ENCODE measurements at regions not wholly inside any gene's neighbourhood (a gene's known extent, or its start where the extent isn't known, plus 50 kb on each side); places are given as distances from the start of the nearest gene placed in this dataset.

GRCh38 chr11:71064183-71064582 lies 188.2 kb downstream of the SHANK2 start:
- H3K9me3 ChIP-seq: no peaks in the 10 kb centered on the region
- no peaks in the 10 kb centered on the region for H3K36me3 ChIP-seq
- H3K4me3 ChIP-seq: no peak overlapping the region
- DNase-seq: no peak
- TF ChIP-seq EP300 (IDR thresholded peaks at IDR 0.05) (no peak), POLR2A (IDR thresholded peaks at IDR 0.05) (no peak), POLR2AphosphoS5 (IDR thresholded peaks at IDR 0.05) (no peak), CTCF (IDR thresholded peaks at IDR 0.05) (no peak)
- 82 to 93% methylated on average over 7 of the region's 7 CpGs for WGBS, 2 donors
- no peaks in the 10 kb centered on the region for H3K4me1 ChIP-seq
- intact Hi-C loops (cut with DNase I): no loop called here
- peaks cover 0 to 15% (median 0%) of the 10 kb centered on the region in 3 donors for H3K27me3 ChIP-seq
- no peak overlapping the region for H3K27ac ChIP-seq

- Histone ChIP-seq H3K27me3 (peaks cover 0 to 15% (median 0%) of the 10 kb centered on the region in 3 donors), H3K36me3 (no peaks in the 10 kb centered on the region), H3K9me3 (no peaks in the 10 kb centered on the region), H3K4me1 (no peaks in the 10 kb centered on the region), H3K27ac (no peak overlapping the region), H3K4me3 (no peak overlapping the region)
- 93 to 94% methylated on average over 7 of the region's 7 CpGs for WGBS, 2 donors
- intact Hi-C loops (cut with DNase I): no loop called here
- TF ChIP-seq POLR2A (IDR thresholded peaks at IDR 0.05): no peak
- no peak for TF ChIP-seq POLR2AphosphoS5 (IDR thresholded peaks at IDR 0.05)
- no peak for TF ChIP-seq CTCF (IDR thresholded peaks at IDR 0.05)
- TF ChIP-seq EP300 (IDR thresholded peaks at IDR 0.05): no peak
- no peak for DNase-seq
Observed at GRCh38 chr11:71063129-71063528, 189.2 kb downstream of the SHANK2 start.

- Histone ChIP-seq H3K4me3 (no peak overlapping the region), H3K9me3 (no peaks in the 10 kb centered on the region), H3K4me1 (no peaks in the 10 kb centered on the region), H3K27ac (no peak overlapping the region), H3K27me3 (peaks cover 0 to 15% (median 0%) of the 10 kb centered on the region in 3 donors), H3K36me3 (no peaks in the 10 kb centered on the region)
- intact Hi-C loops (cut with DNase I): no loop called here
- 92 to 94% methylated on average over 3 of the region's 3 CpGs for WGBS, 2 donors
- no peak for DNase-seq
- TF ChIP-seq EP300 (IDR thresholded peaks at IDR 0.05) (no peak), POLR2AphosphoS5 (IDR thresholded peaks at IDR 0.05) (no peak)
Observed at GRCh38 chr11:71062199-71062598, 190.2 kb downstream of the SHANK2 start.

- intact Hi-C loops (cut with DNase I): no loop called here
- WGBS, 2 donors: 81 to 85% methylated on average over 9 of the region's 9 CpGs
- TF ChIP-seq CTCF (IDR thresholded peaks at IDR 0.05) (no peak), EP300 (IDR thresholded peaks at IDR 0.05) (no peak), POLR2AphosphoS5 (IDR thresholded peaks at IDR 0.05) (no peak), POLR2A (IDR thresholded peaks at IDR 0.05) (no peak)
Observed at GRCh38 chr11:71060391-71060791, 192.0 kb downstream of the SHANK2 start.

GRCh38 chr11:71059662-71060061 lies 192.7 kb downstream of the SHANK2 start:
- WGBS, 2 donors: 94% methylated on average over 12 of the region's 12 CpGs
- TF ChIP-seq POLR2AphosphoS5 (IDR thresholded peaks at IDR 0.05): no peak
- no peak for TF ChIP-seq CTCF (IDR thresholded peaks at IDR 0.05)
- no peak for TF ChIP-seq EP300 (IDR thresholded peaks at IDR 0.05)
- no peak for TF ChIP-seq POLR2A (IDR thresholded peaks at IDR 0.05)
- intact Hi-C loops (cut with DNase I): no loop called here

More at GRCh38 chr11:71060391-71060791, 192.0 kb downstream of the SHANK2 start:
- Histone ChIP-seq H3K4me3 (no peak overlapping the region), H3K9me3 (no peaks in the 10 kb centered on the region), H3K27me3 (peaks cover 0 to 15% (median 0%) of the 10 kb centered on the region in 3 donors), H3K4me1 (no peaks in the 10 kb centered on the region), H3K27ac (no peak overlapping the region), H3K36me3 (no peaks in the 10 kb centered on the region)
- no peak for DNase-seq

More at GRCh38 chr11:71059662-71060061, 192.7 kb downstream of the SHANK2 start:
- Histone ChIP-seq H3K36me3 (no peaks in the 10 kb centered on the region), H3K4me1 (no peaks in the 10 kb centered on the region), H3K27ac (no peak overlapping the region), H3K27me3 (peaks cover 0 to 11% (median 0%) of the 10 kb centered on the region in 3 donors), H3K4me3 (no peak overlapping the region), H3K9me3 (no peaks in the 10 kb centered on the region)
- DNase-seq: no peak

Measured in sigmoid colon (tissue), 6 donors.